Activated T-cell treated with anti-CD3 and anti-CD28 coated beads, Interleukin-2, amount 50 U/mL, for 48 hours (primary cell): ENCODE measurements at regions not wholly inside any gene's neighbourhood (a gene's known extent, or its start where the extent isn't known, plus 50 kb on each side); places are given as distances from the start of the nearest gene placed in this dataset.
"Not testable (repeated sequence)": the region's sequence is repeated elsewhere in the genome, so short reads cannot be mapped to it uniquely, and the experiment has no call there.

Experiments
- DNase-seq, 2 experiments: peaks; one replicate each; pipeline ENCODE4 v3.0.0-alpha.2; 2020

- DNase-seq = not testable (repeated sequence)
These were observed 152.1 kb upstream of the POTEB2 start for GRCh38 chr15:21018176-21018575.

- DNase-seq = not testable (repeated sequence)
These were observed 151.2 kb upstream of the POTEB2 start for GRCh38 chr15:21017326-21017725.

- DNase-seq = not testable (repeated sequence)
These were observed 150.5 kb upstream of the POTEB2 start for GRCh38 chr15:21016589-21016988.

GRCh38 chr15:21015171-21015570 lies 149.1 kb upstream of the POTEB2 start:
- DNase-seq = not testable (repeated sequence)

- DNase-seq = not testable (repeated sequence)
These were observed 147.2 kb upstream of the POTEB2 start for GRCh38 chr15:21013308-21013707.

- not testable (repeated sequence) for DNase-seq
These were observed 143.5 kb upstream of the POTEB2 start for GRCh38 chr15:21009651-21010050.

- DNase-seq = not testable (repeated sequence)
These were observed 137.3 kb upstream of the POTEB2 start for GRCh38 chr15:21003459-21003858.

GRCh38 chr15:21001950-21002349 lies 135.8 kb upstream of the POTEB2 start:
- DNase-seq = not testable (repeated sequence)

- DNase-seq = not testable (repeated sequence)
These were observed 125.6 kb upstream of the POTEB2 start for GRCh38 chr15:20991691-20992090.

GRCh38 chr15:20991253-20991652 lies 125.1 kb upstream of the POTEB2 start:
- not testable (repeated sequence) for DNase-seq

GRCh38 chr15:20986775-20987174 lies 120.7 kb upstream of the POTEB2 start:
- not testable (repeated sequence) for DNase-seq

GRCh38 chr15:20978057-20978456 lies 111.9 kb upstream of the POTEB2 start:
- DNase-seq = not testable (repeated sequence)

GRCh38 chr15:20972762-20973161 lies 106.6 kb upstream of the POTEB2 start:
- DNase-seq = not testable (repeated sequence)

GRCh38 chr15:20959299-20959698 lies 93.2 kb upstream of the POTEB2 start:
- DNase-seq = not testable (repeated sequence)

- not testable (repeated sequence) for DNase-seq
These were observed 63.2 kb upstream of the POTEB2 start for GRCh38 chr15:20929322-20929721.
